ENCODE measurements at regions not wholly inside any gene's neighbourhood (a gene's known extent, or its start where the extent isn't known, plus 50 kb on each side); places are given as distances from the start of the nearest gene placed in this dataset.

DNA sequence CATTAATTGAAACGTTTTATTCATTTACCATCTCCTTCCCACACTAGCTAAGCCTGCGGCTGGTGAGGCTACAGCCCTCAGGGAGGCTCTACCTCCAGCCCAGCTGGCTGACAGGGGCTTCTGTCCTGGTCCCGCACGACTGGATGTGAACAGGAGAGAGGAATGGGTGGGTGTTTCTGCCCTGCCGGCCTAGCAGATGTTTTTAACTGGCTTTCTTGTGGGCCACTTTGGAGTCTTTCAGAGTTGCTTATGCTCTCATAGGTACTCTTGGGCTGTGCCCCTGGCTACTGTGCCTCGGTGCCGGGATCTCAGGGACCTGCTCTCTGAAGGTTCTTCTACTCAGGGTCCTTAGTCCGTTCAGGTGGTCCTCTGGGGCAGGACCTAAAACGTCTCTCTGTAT, 184.3 kb upstream of the TWIST2 start:
- no peak overlapping the region for H3K27ac ChIP-seq (ENCODE audit: low read depth in 1 of 2, low read length in 1 of 2)
- no peaks in the 10 kb centered on the region for H3K4me1 ChIP-seq (ENCODE audit: control insufficient read depth in 2 of 2, insufficient read depth in 2 of 2, low read length in 2 of 2)
- no peaks in the 10 kb centered on the region for H3K9me3 ChIP-seq (ENCODE audit: control insufficient read depth in 2 of 2, insufficient read depth in 1 of 2, low read length in 1 of 2)
- DNase-seq (ENCODE audit: low read depth in 6 of 9, low spot score in 9 of 9), result no peak
- H3K27me3 ChIP-seq (ENCODE audit: control insufficient read depth in 2 of 2, insufficient read depth in 1 of 2, low read length in 1 of 2), result no peaks in the 10 kb centered on the region
- no peaks in the 10 kb centered on the region for H3K36me3 ChIP-seq (ENCODE audit: control insufficient read depth in 2 of 2, insufficient read depth in 2 of 2, low read length in 1 of 2)
- H3K4me3 ChIP-seq (ENCODE audit: low read length in 2 of 2), result no peak overlapping the region
- WGBS, result 91% methylated on average over 9 of the region's 9 CpGs

DNA sequence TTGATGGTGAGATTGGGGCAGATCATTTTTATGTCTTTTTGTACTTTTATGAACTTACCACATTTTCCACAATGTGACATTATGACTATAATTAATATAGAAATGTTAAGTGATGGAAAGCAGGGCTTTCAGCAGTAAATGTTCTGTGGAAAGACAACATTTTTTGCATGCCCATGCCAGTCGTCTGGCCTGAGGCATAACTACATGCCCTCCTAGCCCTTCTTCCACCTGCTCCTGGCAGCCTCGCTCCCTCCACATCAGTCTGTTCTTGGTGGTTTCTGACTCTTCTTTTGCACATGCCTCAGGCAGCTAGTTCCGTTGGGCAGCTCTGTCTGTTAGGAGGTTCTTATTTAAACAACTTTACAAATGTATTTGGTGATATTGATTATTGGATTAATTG, 182.0 kb upstream of the TWIST2 start:
- 84% methylated on average over 3 of the region's 3 CpGs for WGBS
- no peak for DNase-seq (ENCODE audit: low read depth in 6 of 9, low spot score in 9 of 9)
- Histone ChIP-seq H3K27ac (ENCODE audit: low read depth in 1 of 2, low read length in 1 of 2) (no peak overlapping the region), H3K9me3 (ENCODE audit: control insufficient read depth in 2 of 2, insufficient read depth in 1 of 2, low read length in 1 of 2) (no peaks in the 10 kb centered on the region), H3K36me3 (ENCODE audit: control insufficient read depth in 2 of 2, insufficient read depth in 2 of 2, low read length in 1 of 2) (no peaks in the 10 kb centered on the region), H3K4me3 (ENCODE audit: low read length in 2 of 2) (no peak overlapping the region), H3K4me1 (ENCODE audit: control insufficient read depth in 2 of 2, insufficient read depth in 2 of 2, low read length in 2 of 2) (no peaks in the 10 kb centered on the region), H3K27me3 (ENCODE audit: control insufficient read depth in 2 of 2, insufficient read depth in 1 of 2, low read length in 1 of 2) (no peaks in the 10 kb centered on the region)

DNA sequence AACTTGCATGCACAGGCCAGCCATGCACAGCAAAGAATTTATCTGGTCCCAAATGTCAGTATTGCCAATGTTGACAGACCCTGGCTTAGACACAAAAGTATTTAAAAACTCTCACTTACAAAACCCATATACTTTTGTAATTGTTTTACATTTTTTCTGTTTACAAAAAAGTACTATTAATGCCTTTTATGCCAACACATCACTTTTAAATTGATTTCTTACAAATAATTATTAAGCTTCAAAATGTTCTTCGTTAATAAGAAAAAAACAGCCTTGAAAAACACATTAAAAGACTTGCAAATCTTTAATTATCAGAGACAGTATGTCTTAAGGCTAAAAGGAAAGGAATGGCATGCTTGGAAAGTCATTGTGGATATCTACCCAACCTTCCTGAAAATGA, 181.3 kb upstream of the TWIST2 start:
- Histone ChIP-seq H3K9me3 (ENCODE audit: control insufficient read depth in 2 of 2, insufficient read depth in 1 of 2, low read length in 1 of 2) (no peaks in the 10 kb centered on the region), H3K27ac (ENCODE audit: low read depth in 1 of 2, low read length in 1 of 2) (no peak overlapping the region), H3K27me3 (ENCODE audit: control insufficient read depth in 2 of 2, insufficient read depth in 1 of 2, low read length in 1 of 2) (no peaks in the 10 kb centered on the region), H3K36me3 (ENCODE audit: control insufficient read depth in 2 of 2, insufficient read depth in 2 of 2, low read length in 1 of 2) (no peaks in the 10 kb centered on the region), H3K4me3 (ENCODE audit: low read length in 2 of 2) (no peak overlapping the region), H3K4me1 (ENCODE audit: control insufficient read depth in 2 of 2, insufficient read depth in 2 of 2, low read length in 2 of 2) (no peaks in the 10 kb centered on the region)
- 76% methylated on average over 1 of the region's 1 CpG for WGBS
- DNase-seq (ENCODE audit: low read depth in 6 of 9, low spot score in 9 of 9), result no peak

GRCh38 chr2:238667008-238667407, 180.9 kb upstream of the TWIST2 start:
- 86% methylated on average over 6 of the region's 6 CpGs for WGBS
- no peaks in the 10 kb centered on the region for H3K4me1 ChIP-seq (ENCODE audit: control insufficient read depth in 2 of 2, insufficient read depth in 2 of 2, low read length in 2 of 2)
- DNase-seq (ENCODE audit: low read depth in 6 of 9, low spot score in 9 of 9), result no peak

DNA sequence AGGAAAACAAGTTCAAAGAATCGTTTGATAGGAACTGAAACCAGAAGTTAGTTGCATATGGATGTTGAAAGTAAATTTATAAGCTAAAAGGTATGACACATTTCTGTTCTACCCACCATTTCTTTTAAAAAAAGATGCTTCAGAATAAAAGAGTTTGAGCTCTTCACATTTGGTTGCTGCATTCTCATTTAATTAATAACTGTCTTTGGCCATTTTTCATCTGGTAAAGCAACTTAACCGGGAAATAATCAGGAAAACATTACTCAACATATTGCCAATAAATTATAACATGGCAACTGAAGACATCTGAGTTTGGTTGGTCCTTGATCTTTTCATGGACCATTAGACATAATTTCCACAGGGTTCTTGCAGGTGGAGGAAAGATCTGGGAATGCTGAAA, 180.2 kb upstream of the TWIST2 start:
- no peaks in the 10 kb centered on the region for H3K27me3 ChIP-seq (ENCODE audit: control insufficient read depth in 2 of 2, insufficient read depth in 1 of 2, low read length in 1 of 2)
- no peak for DNase-seq (ENCODE audit: low read depth in 6 of 9, low spot score in 9 of 9)
- no peak overlapping the region for H3K27ac ChIP-seq (ENCODE audit: low read depth in 1 of 2, low read length in 1 of 2)
- H3K4me1 ChIP-seq (ENCODE audit: control insufficient read depth in 2 of 2, insufficient read depth in 2 of 2, low read length in 2 of 2), result no peaks in the 10 kb centered on the region
- no peak overlapping the region for H3K4me3 ChIP-seq (ENCODE audit: low read length in 2 of 2)
- H3K9me3 ChIP-seq (ENCODE audit: control insufficient read depth in 2 of 2, insufficient read depth in 1 of 2, low read length in 1 of 2), result no peaks in the 10 kb centered on the region
- 70% methylated on average over 2 of the region's 2 CpGs for WGBS
- no peaks in the 10 kb centered on the region for H3K36me3 ChIP-seq (ENCODE audit: control insufficient read depth in 2 of 2, insufficient read depth in 2 of 2, low read length in 1 of 2)

More at GRCh38 chr2:238667008-238667407, 180.9 kb upstream of the TWIST2 start:
- no peak overlapping the region for H3K4me3 ChIP-seq (ENCODE audit: low read length in 2 of 2)
- no peak overlapping the region for H3K27ac ChIP-seq (ENCODE audit: low read depth in 1 of 2, low read length in 1 of 2)
- no peaks in the 10 kb centered on the region for H3K36me3 ChIP-seq (ENCODE audit: control insufficient read depth in 2 of 2, insufficient read depth in 2 of 2, low read length in 1 of 2)
- H3K27me3 ChIP-seq (ENCODE audit: control insufficient read depth in 2 of 2, insufficient read depth in 1 of 2, low read length in 1 of 2), result no peaks in the 10 kb centered on the region
- H3K9me3 ChIP-seq (ENCODE audit: control insufficient read depth in 2 of 2, insufficient read depth in 1 of 2, low read length in 1 of 2), result no peaks in the 10 kb centered on the region

- no peak for DNase-seq (ENCODE audit: low read depth in 6 of 9, low spot score in 9 of 9)
- 79% methylated on average over 1 of the region's 1 CpG for WGBS
- no peaks in the 10 kb centered on the region for H3K36me3 ChIP-seq (ENCODE audit: control insufficient read depth in 2 of 2, insufficient read depth in 2 of 2, low read length in 1 of 2)
- H3K4me1 ChIP-seq (ENCODE audit: control insufficient read depth in 2 of 2, insufficient read depth in 2 of 2, low read length in 2 of 2), result no peaks in the 10 kb centered on the region
- H3K27ac ChIP-seq (ENCODE audit: low read depth in 1 of 2, low read length in 1 of 2), result no peak overlapping the region
- H3K9me3 ChIP-seq (ENCODE audit: control insufficient read depth in 2 of 2, insufficient read depth in 1 of 2, low read length in 1 of 2), result no peaks in the 10 kb centered on the region
- H3K4me3 ChIP-seq (ENCODE audit: low read length in 2 of 2), result no peak overlapping the region
- H3K27me3 ChIP-seq (ENCODE audit: control insufficient read depth in 2 of 2, insufficient read depth in 1 of 2, low read length in 1 of 2), result no peaks in the 10 kb centered on the region
Measured at GRCh38 chr2:238668426-238668825, 179.5 kb upstream of the TWIST2 start.

GRCh38 chr2:238669046-238669445, 178.8 kb upstream of the TWIST2 start:
- no peaks in the 10 kb centered on the region for H3K27me3 ChIP-seq (ENCODE audit: control insufficient read depth in 2 of 2, insufficient read depth in 1 of 2, low read length in 1 of 2)
- WGBS, result 97% methylated on average over 1 of the region's 1 CpG
- H3K4me1 ChIP-seq (ENCODE audit: control insufficient read depth in 2 of 2, insufficient read depth in 2 of 2, low read length in 2 of 2), result no peaks in the 10 kb centered on the region
- H3K27ac ChIP-seq (ENCODE audit: low read depth in 1 of 2, low read length in 1 of 2), result no peak overlapping the region
- no peaks in the 10 kb centered on the region for H3K36me3 ChIP-seq (ENCODE audit: control insufficient read depth in 2 of 2, insufficient read depth in 2 of 2, low read length in 1 of 2)
- no peak for DNase-seq (ENCODE audit: low read depth in 6 of 9, low spot score in 9 of 9)
- no peaks in the 10 kb centered on the region for H3K9me3 ChIP-seq (ENCODE audit: control insufficient read depth in 2 of 2, insufficient read depth in 1 of 2, low read length in 1 of 2)
- no peak overlapping the region for H3K4me3 ChIP-seq (ENCODE audit: low read length in 2 of 2)

GRCh38 chr2:238669581-238670080, 178.3 kb upstream of the TWIST2 start:
- H3K4me1 ChIP-seq (ENCODE audit: control insufficient read depth in 2 of 2, insufficient read depth in 2 of 2, low read length in 2 of 2), result no peaks in the 10 kb centered on the region
- no peak overlapping the region for H3K4me3 ChIP-seq (ENCODE audit: low read length in 2 of 2)
- no peak overlapping the region for H3K27ac ChIP-seq (ENCODE audit: low read depth in 1 of 2, low read length in 1 of 2)
- H3K9me3 ChIP-seq (ENCODE audit: control insufficient read depth in 2 of 2, insufficient read depth in 1 of 2, low read length in 1 of 2), result no peaks in the 10 kb centered on the region
- H3K27me3 ChIP-seq (ENCODE audit: control insufficient read depth in 2 of 2, insufficient read depth in 1 of 2, low read length in 1 of 2), result no peaks in the 10 kb centered on the region
- no peaks in the 10 kb centered on the region for H3K36me3 ChIP-seq (ENCODE audit: control insufficient read depth in 2 of 2, insufficient read depth in 2 of 2, low read length in 1 of 2)
- DNase-seq (ENCODE audit: low read depth in 6 of 9, low spot score in 9 of 9), result no peak

DNA sequence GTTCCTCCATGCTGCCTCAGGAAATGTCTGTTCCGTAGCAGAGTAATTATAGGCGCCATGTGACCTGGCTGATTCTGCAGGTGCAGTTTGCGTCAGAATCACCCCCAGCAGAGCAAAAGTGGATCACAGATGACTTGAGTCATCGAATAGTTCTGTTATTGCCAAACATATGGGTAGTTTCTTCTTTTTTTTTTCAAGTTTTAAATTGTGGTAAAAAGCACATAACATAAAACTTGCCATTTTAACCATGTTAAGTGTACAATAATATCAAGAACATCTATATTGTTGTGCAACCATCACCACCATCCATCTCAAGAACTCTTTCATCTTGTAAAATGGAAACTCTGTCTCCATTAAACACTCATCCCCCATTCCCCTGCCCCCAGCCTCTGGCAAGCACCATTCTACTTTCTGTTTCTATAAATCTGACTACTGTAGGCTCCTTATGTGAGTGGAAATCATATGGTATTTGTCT, 177.7 kb upstream of the TWIST2 start:
- 69% methylated on average over 4 of the region's 4 CpGs for WGBS
- H3K27me3 ChIP-seq (ENCODE audit: control insufficient read depth in 2 of 2, insufficient read depth in 1 of 2, low read length in 1 of 2), result no peaks in the 10 kb centered on the region
- H3K27ac ChIP-seq (ENCODE audit: low read depth in 1 of 2, low read length in 1 of 2), result no peak overlapping the region
- no peak for DNase-seq (ENCODE audit: low read depth in 6 of 9, low spot score in 9 of 9)
- no peaks in the 10 kb centered on the region for H3K36me3 ChIP-seq (ENCODE audit: control insufficient read depth in 2 of 2, insufficient read depth in 2 of 2, low read length in 1 of 2)
- H3K4me1 ChIP-seq (ENCODE audit: control insufficient read depth in 2 of 2, insufficient read depth in 2 of 2, low read length in 2 of 2), result no peaks in the 10 kb centered on the region
- H3K9me3 ChIP-seq (ENCODE audit: control insufficient read depth in 2 of 2, insufficient read depth in 1 of 2, low read length in 1 of 2), result no peaks in the 10 kb centered on the region
- no peak overlapping the region for H3K4me3 ChIP-seq (ENCODE audit: low read length in 2 of 2)

DNA sequence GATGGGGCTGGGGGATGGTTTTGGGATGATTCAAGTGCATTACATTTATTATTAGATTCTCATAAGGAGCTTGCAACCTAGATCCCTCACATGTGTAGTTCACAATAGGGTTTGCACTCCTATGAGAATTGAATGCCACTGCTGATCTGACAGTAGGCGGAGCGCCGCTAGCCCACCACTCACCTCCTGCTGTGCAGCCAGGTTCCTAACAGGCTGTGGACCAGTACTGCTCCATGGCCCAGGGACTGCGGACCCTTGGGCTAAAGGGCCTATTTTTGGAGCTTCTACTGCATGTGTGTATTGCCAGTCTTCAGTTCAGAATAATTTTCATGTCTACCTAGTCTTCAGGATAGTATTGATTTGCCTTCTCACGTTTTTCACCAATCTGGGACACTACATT, 165.3 kb upstream of the TWIST2 start:
- Histone ChIP-seq H3K27ac (ENCODE audit: low read depth in 1 of 2, low read length in 1 of 2) (no peak overlapping the region), H3K9me3 (ENCODE audit: control insufficient read depth in 2 of 2, insufficient read depth in 1 of 2, low read length in 1 of 2) (no peaks in the 10 kb centered on the region), H3K36me3 (ENCODE audit: control insufficient read depth in 2 of 2, insufficient read depth in 2 of 2, low read length in 1 of 2) (no peaks in the 10 kb centered on the region), H3K4me3 (ENCODE audit: low read length in 2 of 2) (no peak overlapping the region), H3K4me1 (ENCODE audit: control insufficient read depth in 2 of 2, insufficient read depth in 2 of 2, low read length in 2 of 2) (no peaks in the 10 kb centered on the region), H3K27me3 (ENCODE audit: control insufficient read depth in 2 of 2, insufficient read depth in 1 of 2, low read length in 1 of 2) (no peaks in the 10 kb centered on the region)
- 89% methylated on average over 5 of the region's 5 CpGs for WGBS
- DNase-seq (ENCODE audit: low read depth in 6 of 9, low spot score in 9 of 9), result no peak
